Neural progenitor cell (in vitro differentiated cells): ENCODE measurements at regions not wholly inside any gene's neighbourhood (a gene's known extent, or its start where the extent isn't known, plus 50 kb on each side); places are given as distances from the start of the nearest gene placed in this dataset.

Experiments
- DNase-seq: peaks from one replicate; pipeline ENCODE4 v3.0.0-alpha.2; 2016; ENCODE audit warnings: low spot score
- H2AFZ ChIP-seq: fragments of 200-600 bp; sonication (generic); replicated peaks from 2 replicates; pipeline ENCODE4 v1.6.1; 2016; ENCODE audit warnings: antibody characterized with exemption
- H3F3A ChIP-seq: fragments of 200-600 bp; sonication (generic); 2 replicates; pipeline ENCODE4 v1.6.1; 2016; ENCODE audit warnings: antibody characterized with exemption, low read depth
- H3K27ac ChIP-seq: fragments of 200-600 bp; sonication (generic); 2 replicates; pipeline ENCODE4 v1.5.1; 2016; ENCODE audit warnings: mild to moderate bottlenecking
- H3K27me3 ChIP-seq: fragments of 200-600 bp; sonication (generic); 2 replicates; pipeline ENCODE4 v1.6.1; 2016; ENCODE audit warnings: mild to moderate bottlenecking, moderate library complexity
- H3K36me3 ChIP-seq: fragments of 200-600 bp; sonication (generic); 2 replicates; pipeline ENCODE4 v1.5.1; 2016
- H3K4me1 ChIP-seq: fragments of 200-600 bp; sonication (generic); 2 replicates; pipeline ENCODE4 v1.6.1; 2016; ENCODE audit warnings: mixed run types
- H3K4me2 ChIP-seq: fragments of 200-600 bp; sonication (generic); 2 replicates; pipeline ENCODE4 v1.6.1; 2016
- H3K4me3 ChIP-seq: fragments of 200-600 bp; sonication (generic); 2 replicates; pipeline ENCODE4 v1.5.1; 2016
- H3K79me2 ChIP-seq: fragments of 200-600 bp; sonication (generic); 2 replicates; pipeline ENCODE4 v1.6.1; 2016; ENCODE audit warnings: low read depth
- H3K9ac ChIP-seq: fragments of 200-600 bp; sonication (generic); 2 replicates; pipeline ENCODE4 v1.6.1; 2016
- H3K9me3 ChIP-seq: fragments of 200-600 bp; sonication (generic); 2 replicates; pipeline ENCODE4 v1.5.1; 2016; ENCODE audit warnings: low read depth
- H4K20me1 ChIP-seq: fragments of 200-600 bp; sonication (generic); 2 replicates; pipeline ENCODE4 v1.6.1; 2016; ENCODE audit warnings: low read depth
- H3K27ac Mint-ChIP-seq: 3 replicates; pipeline ENCODE4 v1.8.0; 2021; ENCODE audit warnings: mixed read lengths
- H3K27me3 Mint-ChIP-seq: 2 replicates; pipeline ENCODE4 v1.8.0; 2022; ENCODE audit warnings: low read depth, mild to moderate bottlenecking, inconsistent platforms, moderate library complexity, mixed read lengths; ENCODE audit not compliant: insufficient read depth
- H3K36me3 Mint-ChIP-seq: 3 replicates; pipeline ENCODE4 v1.8.0; 2021; ENCODE audit warnings: mixed read lengths
- H3K4me1 Mint-ChIP-seq: 3 replicates; pipeline ENCODE4 v1.8.0; 2021; ENCODE audit warnings: mixed read lengths
- H3K4me3 Mint-ChIP-seq: 3 replicates; pipeline ENCODE4 v1.8.0; 2021; ENCODE audit warnings: mild to moderate bottlenecking, moderate library complexity, mixed read lengths
- H3K9me3 Mint-ChIP-seq: 3 replicates; pipeline ENCODE4 v1.8.0; 2020; ENCODE audit warnings: mixed read lengths
- CTCF ChIP-seq: fragments of 200-600 bp; sonication (generic); IDR thresholded peaks from 2 replicates; pipeline ENCODE4 v1.5.1; 2017; ENCODE audit warnings: antibody characterized with exemption, mild to moderate bottlenecking
- EZH2 ChIP-seq: fragments of 200-600 bp; sonication (generic); IDR thresholded peaks from 2 replicates; pipeline ENCODE4 v1.6.1; 2017; ENCODE audit warnings: antibody characterized with exemption, mild to moderate bottlenecking, moderate library complexity
- EZH2phosphoT487 ChIP-seq: fragments of 200-600 bp; sonication (generic); IDR thresholded peaks from 2 replicates; pipeline ENCODE4 v1.6.1; 2017; ENCODE audit warnings: antibody characterized with exemption

GRCh38 chr2:236972491-236973342 is 113.0 kb upstream of the COPS8 start:
- H3K4me3 Mint-ChIP-seq: peak overlapping the region; percentile 16
- no peak for TF ChIP-seq CTCF
- no peak for TF ChIP-seq EZH2
- TF ChIP-seq EZH2phosphoT487: no peak
- H2AFZ ChIP-seq: no peak overlapping the region
- H3K4me1 Mint-ChIP-seq: peaks cover 56% of the 10 kb centered on the region
- peak; percentile 45 for DNase-seq
- no peak overlapping the region for H3K9ac ChIP-seq
- no peaks in the 10 kb centered on the region for H4K20me1 ChIP-seq
- H3K9me3 Mint-ChIP-seq: peaks cover 3% of the 10 kb centered on the region
- peaks cover 8% of the 10 kb centered on the region for H3K27me3 Mint-ChIP-seq
- H3K4me1 ChIP-seq: peaks cover 16% of the 10 kb centered on the region
- H3K4me3 ChIP-seq: no peak overlapping the region
- H3K27ac Mint-ChIP-seq: peak overlapping the region; percentile 51
- no peak overlapping the region for H3K27ac ChIP-seq
- H3K36me3 ChIP-seq: no peaks in the 10 kb centered on the region
- H3K4me2 ChIP-seq: no peak overlapping the region
- no peaks in the 10 kb centered on the region for H3F3A ChIP-seq
- no peaks in the 10 kb centered on the region for H3K27me3 ChIP-seq
- no peaks in the 10 kb centered on the region for H3K9me3 ChIP-seq
- no peaks in the 10 kb centered on the region for H3K79me2 ChIP-seq
- no peaks in the 10 kb centered on the region for H3K36me3 Mint-ChIP-seq

- Histone ChIP-seq H3K27me3 (no peaks in the 10 kb centered on the region), H3K27ac (no peak overlapping the region), H3K36me3 (no peaks in the 10 kb centered on the region), H3K79me2 (no peaks in the 10 kb centered on the region), H4K20me1 (no peaks in the 10 kb centered on the region), H3K4me3 (no peak overlapping the region), H3K9ac (no peak overlapping the region), H3K4me2 (no peak overlapping the region), H3K9me3 (no peaks in the 10 kb centered on the region), H3K4me1 (peaks cover 16% of the 10 kb centered on the region), H2AFZ (no peak overlapping the region), H3F3A (no peaks in the 10 kb centered on the region)
- no peak for TF ChIP-seq EZH2phosphoT487
- TF ChIP-seq EZH2: no peak
- TF ChIP-seq CTCF: no peak
- H3K4me1 Mint-ChIP-seq: peaks cover 56% of the 10 kb centered on the region
- DNase-seq: no peak
- H3K4me3 Mint-ChIP-seq: no peak overlapping the region
- H3K36me3 Mint-ChIP-seq: no peaks in the 10 kb centered on the region
- peaks cover 8% of the 10 kb centered on the region for H3K27me3 Mint-ChIP-seq
- no peak overlapping the region for H3K27ac Mint-ChIP-seq
- peaks cover 3% of the 10 kb centered on the region for H3K9me3 Mint-ChIP-seq
Observed at GRCh38 chr2:236973343-236973980, 112.2 kb upstream of the COPS8 start.

- Histone ChIP-seq H3K4me1 (peaks cover 16% of the 10 kb centered on the region), H3K27me3 (no peaks in the 10 kb centered on the region), H3K4me2 (no peak overlapping the region), H3K36me3 (no peaks in the 10 kb centered on the region), H3K9ac (no peak overlapping the region), H3K27ac (no peak overlapping the region), H2AFZ (no peak overlapping the region), H3K9me3 (no peaks in the 10 kb centered on the region), H4K20me1 (no peaks in the 10 kb centered on the region), H3K79me2 (no peaks in the 10 kb centered on the region), H3K4me3 (no peak overlapping the region), H3F3A (no peaks in the 10 kb centered on the region)
- TF ChIP-seq EZH2phosphoT487: no peak
- TF ChIP-seq EZH2: no peak
- no peak for TF ChIP-seq CTCF
- Mint-ChIP-seq H3K27ac (peak overlapping the region; percentile 68), H3K27me3 (peaks cover 8% of the 10 kb centered on the region), H3K36me3 (no peaks in the 10 kb centered on the region), H3K4me3 (no peak overlapping the region), H3K4me1 (peaks cover 56% of the 10 kb centered on the region), H3K9me3 (peaks cover 3% of the 10 kb centered on the region)
- no peak for DNase-seq
Observed at GRCh38 chr2:236974148-236974547, 111.5 kb upstream of the COPS8 start.
